RWPE2 (cell line): ENCODE measurements at regions not wholly inside any gene's neighbourhood (a gene's known extent, or its start where the extent isn't known, plus 50 kb on each side); places are given as distances from the start of the nearest gene placed in this dataset.

Experiments
- ATAC-seq: fragments of 200-7000 bp; cut with Tn5 transposase; 3 replicates; pipeline ENCODE4 v1.9.1; 2021; ENCODE audit warnings: low read depth
- DNase-seq: peaks from one replicate; pipeline ENCODE4 v3.0.0-alpha.2; 2020; ENCODE audit warnings: low spot score
- H3K27ac ChIP-seq: fragments of 450-650 bp; 2 replicates; pipeline ENCODE4 v1.5.1; 2017; ENCODE audit warnings: mild to moderate bottlenecking; ENCODE audit not compliant: poor library complexity, severe bottlenecking
- H3K27me3 ChIP-seq: fragments of 250-450 bp; sonication (Bioruptor Pico); 2 replicates; pipeline ENCODE4 v1.5.1; 2021; ENCODE audit warnings: mild to moderate bottlenecking, moderate library complexity; ENCODE audit not compliant: insufficient read depth, poor library complexity, severe bottlenecking
- H3K36me3 ChIP-seq: fragments of 250-450 bp; sonication (Bioruptor Pico); 2 replicates; pipeline ENCODE4 v1.5.1; 2020; ENCODE audit warnings: low read depth, mild to moderate bottlenecking, moderate library complexity
- H3K4me1 ChIP-seq: fragments of 250-450 bp; sonication (Bioruptor Pico); 2 replicates; pipeline ENCODE4 v1.5.1; 2021; ENCODE audit warnings: mild to moderate bottlenecking, moderate library complexity; ENCODE audit not compliant: insufficient read depth, poor library complexity, severe bottlenecking
- H3K4me3 ChIP-seq: fragments of 250-450 bp; sonication (Bioruptor Pico); 2 replicates; pipeline ENCODE4 v1.5.1; 2021; ENCODE audit warnings: mild to moderate bottlenecking, moderate library complexity; ENCODE audit not compliant: severe bottlenecking
- H3K9me3 ChIP-seq: fragments of 250-450 bp; sonication (Bioruptor Pico); 2 replicates; pipeline ENCODE4 v1.5.1; 2021; ENCODE audit warnings: mild to moderate bottlenecking, moderate library complexity; ENCODE audit not compliant: severe bottlenecking
- TF ChIP-seq, protein P1 (sequence below): fragments of 450-650 bp; IDR thresholded peaks from one replicate; pipeline ENCODE4 v1.5.1; 2017; ENCODE audit warnings: mild to moderate bottlenecking, moderate library complexity; ENCODE audit not compliant: poor library complexity, severe bottlenecking

DNA sequence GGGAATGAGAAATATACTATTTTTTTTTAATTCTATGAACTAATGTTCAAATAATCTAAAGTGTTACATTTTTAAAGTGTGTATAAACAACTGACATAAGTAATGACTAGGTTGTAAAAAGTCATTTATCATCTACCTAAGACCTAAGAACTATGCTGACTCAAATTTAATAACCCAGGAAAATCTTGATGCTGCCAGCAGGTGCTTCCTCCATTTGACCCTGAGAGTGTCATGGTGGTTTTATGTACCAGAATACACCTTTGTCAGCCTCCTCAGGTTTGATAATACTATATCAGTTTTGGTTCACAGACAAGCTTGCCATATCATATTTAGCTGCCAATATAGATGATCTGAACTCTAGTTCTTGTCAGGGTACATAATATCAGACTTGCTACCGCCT lies 1151.2 kb downstream of the PCDH17 start:
- H3K27me3 ChIP-seq: no peaks in the 10 kb centered on the region
- no peak overlapping the region for H3K27ac ChIP-seq
- no peak for DNase-seq
- no peaks in the 10 kb centered on the region for H3K4me1 ChIP-seq
- TF ChIP-seq, protein P1, sequence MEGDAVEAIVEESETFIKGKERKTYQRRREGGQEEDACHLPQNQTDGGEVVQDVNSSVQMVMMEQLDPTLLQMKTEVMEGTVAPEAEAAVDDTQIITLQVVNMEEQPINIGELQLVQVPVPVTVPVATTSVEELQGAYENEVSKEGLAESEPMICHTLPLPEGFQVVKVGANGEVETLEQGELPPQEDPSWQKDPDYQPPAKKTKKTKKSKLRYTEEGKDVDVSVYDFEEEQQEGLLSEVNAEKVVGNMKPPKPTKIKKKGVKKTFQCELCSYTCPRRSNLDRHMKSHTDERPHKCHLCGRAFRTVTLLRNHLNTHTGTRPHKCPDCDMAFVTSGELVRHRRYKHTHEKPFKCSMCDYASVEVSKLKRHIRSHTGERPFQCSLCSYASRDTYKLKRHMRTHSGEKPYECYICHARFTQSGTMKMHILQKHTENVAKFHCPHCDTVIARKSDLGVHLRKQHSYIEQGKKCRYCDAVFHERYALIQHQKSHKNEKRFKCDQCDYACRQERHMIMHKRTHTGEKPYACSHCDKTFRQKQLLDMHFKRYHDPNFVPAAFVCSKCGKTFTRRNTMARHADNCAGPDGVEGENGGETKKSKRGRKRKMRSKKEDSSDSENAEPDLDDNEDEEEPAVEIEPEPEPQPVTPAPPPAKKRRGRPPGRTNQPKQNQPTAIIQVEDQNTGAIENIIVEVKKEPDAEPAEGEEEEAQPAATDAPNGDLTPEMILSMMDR: no peak
- no peaks in the 10 kb centered on the region for H3K9me3 ChIP-seq
- ATAC-seq: no peak
- H3K4me3 ChIP-seq: no peak overlapping the region
- no peaks in the 10 kb centered on the region for H3K36me3 ChIP-seq

DNA sequence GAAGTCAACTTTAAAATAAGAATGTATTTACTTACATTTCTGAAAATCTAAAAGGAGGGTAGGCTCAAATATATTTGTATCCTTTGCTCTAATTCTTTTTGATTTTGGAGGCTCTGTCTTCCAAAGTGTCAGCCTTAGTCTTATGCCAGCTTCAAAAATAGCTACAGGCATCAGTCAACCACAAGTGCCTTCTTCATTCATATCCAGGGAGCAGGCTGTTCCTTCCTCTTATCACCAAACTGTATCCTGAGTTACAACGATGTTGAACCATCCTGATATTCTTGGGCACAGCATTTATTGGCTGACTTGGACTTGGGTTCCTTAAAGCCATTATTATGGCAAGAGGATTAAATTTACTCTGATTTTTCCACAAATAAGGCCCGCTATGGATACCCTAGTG lies 1161.3 kb downstream of the PCDH17 start:
- Histone ChIP-seq H3K4me1 (no peaks in the 10 kb centered on the region), H3K9me3 (no peaks in the 10 kb centered on the region), H3K4me3 (no peak overlapping the region), H3K27ac (no peak overlapping the region), H3K27me3 (no peaks in the 10 kb centered on the region), H3K36me3 (no peaks in the 10 kb centered on the region)
- TF ChIP-seq, protein P1: no peak
- no peak for ATAC-seq
- no peak for DNase-seq

DNA sequence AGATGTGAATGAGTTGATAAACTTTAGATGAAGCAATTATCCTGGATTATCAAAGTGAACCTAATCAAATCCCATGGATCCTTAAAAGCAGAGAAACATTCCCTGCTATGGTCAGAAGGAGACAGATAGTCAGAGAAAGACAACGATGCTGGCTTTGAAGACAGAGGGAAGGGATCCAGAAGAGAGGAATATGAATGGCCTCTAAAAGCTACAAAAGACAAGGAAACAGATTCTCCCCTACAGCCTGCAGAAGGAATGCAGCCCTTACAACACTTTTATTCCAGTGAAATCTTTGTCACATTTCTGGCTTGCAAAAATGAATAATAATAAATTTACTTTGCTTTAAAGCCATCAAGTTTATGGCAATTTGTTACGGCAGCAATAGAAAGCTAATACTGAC lies 1164.2 kb downstream of the PCDH17 start:
- Histone ChIP-seq H3K9me3 (no peaks in the 10 kb centered on the region), H3K4me3 (no peak overlapping the region), H3K27me3 (no peaks in the 10 kb centered on the region), H3K4me1 (no peaks in the 10 kb centered on the region), H3K27ac (no peak overlapping the region), H3K36me3 (no peaks in the 10 kb centered on the region)
- no peak for DNase-seq
- TF ChIP-seq, protein P1: no peak
- ATAC-seq: no peak

DNA sequence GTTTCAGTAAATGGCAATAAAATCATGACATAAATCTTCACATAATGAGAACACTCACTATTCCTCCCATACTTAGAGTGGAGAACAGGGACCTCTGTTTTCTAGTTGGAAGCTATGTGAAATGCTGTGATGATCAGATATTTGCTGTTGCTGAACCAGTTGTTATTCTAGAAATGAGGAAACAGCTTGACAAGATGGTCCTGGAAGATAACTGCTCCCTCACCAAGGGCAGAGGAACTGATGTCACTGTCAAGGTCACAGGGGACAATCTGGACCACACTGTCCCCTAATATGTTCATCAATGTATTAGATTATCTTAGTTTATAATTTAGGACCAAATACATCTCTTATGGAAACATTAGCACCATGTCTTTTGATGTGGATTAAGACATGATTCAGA lies 1173.3 kb downstream of the PCDH17 start:
- no peak for DNase-seq
- no peaks in the 10 kb centered on the region for H3K4me1 ChIP-seq
- no peak overlapping the region for H3K4me3 ChIP-seq
- H3K36me3 ChIP-seq: no peaks in the 10 kb centered on the region
- no peaks in the 10 kb centered on the region for H3K9me3 ChIP-seq
- no peak for ATAC-seq
- H3K27me3 ChIP-seq: peaks cover 3% of the 10 kb centered on the region
- no peak overlapping the region for H3K27ac ChIP-seq
- TF ChIP-seq, protein P1: no peak

DNA sequence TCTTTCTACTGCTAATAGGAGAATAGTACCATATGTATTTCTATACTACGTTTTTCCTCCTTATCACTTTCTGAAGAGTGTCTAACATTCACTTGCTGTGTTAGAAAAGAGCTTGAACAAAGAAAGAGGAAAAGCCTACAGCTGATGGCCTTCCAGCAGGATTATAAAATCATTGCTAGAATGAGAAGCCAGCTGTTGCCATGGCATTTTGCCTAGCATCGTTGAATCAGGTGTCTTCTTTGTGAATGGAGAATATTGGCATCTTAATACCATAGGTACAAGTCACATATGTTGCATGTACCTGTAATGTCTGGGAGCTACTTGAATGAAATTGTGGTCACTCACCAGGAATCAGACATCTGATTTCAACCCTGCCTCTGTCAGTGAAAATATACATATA lies 1174.9 kb downstream of the PCDH17 start:
- Histone ChIP-seq H3K27ac (no peak overlapping the region), H3K4me1 (no peaks in the 10 kb centered on the region), H3K27me3 (peaks cover 1% of the 10 kb centered on the region), H3K9me3 (no peaks in the 10 kb centered on the region), H3K4me3 (no peak overlapping the region), H3K36me3 (no peaks in the 10 kb centered on the region)
- ATAC-seq (no peak), DNase-seq (no peak)
- TF ChIP-seq, protein P1: no peak
